ENCODE measurements at regions not wholly inside any gene's neighbourhood (a gene's known extent, or its start where the extent isn't known, plus 50 kb on each side); places are given as distances from the start of the nearest gene placed in this dataset.
A peak's percentile ranks its signal among the peaks of the same experiment; 100 is the strongest.

DNA sequence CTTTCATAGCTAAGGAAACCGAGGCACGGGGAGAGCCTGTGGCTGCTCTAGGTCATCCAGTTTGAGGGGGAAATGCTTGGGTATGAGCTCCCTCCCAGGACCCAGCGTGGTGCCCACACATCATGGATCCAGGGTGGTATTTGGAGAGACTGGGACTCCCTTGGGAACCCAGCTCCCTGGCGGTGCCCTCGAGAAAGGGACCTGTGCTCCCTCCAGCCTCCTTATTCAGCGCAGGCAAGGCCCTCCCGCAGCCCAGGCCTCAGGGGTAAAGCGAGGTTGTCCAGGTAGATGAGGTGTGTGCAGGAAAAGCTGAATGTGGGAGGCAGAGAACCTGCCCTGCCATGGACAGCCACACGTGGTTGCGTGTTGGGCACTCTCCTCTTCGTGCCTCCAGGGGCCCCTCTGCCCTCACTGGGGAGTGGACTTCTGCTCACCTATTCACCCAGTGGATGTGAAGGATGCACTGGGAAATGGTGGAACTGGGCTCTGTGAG lies 53.8 kb upstream of the GPR78 start:
- ATAC-seq (no peak), FAIRE-seq (no peak), DNase-seq (peak in 1 of 6 donors; percentile 33)
- Histone ChIP-seq H3K27me3 (no peaks in the 10 kb centered on the region), H3K36me3 (no peaks in the 10 kb centered on the region), H3K4me1 (no peaks in the 10 kb centered on the region), H3K4me3 (no peak overlapping the region), H3K27ac (no peak overlapping the region), H3K9me3 (no peaks in the 10 kb centered on the region)
- 69 to 79% methylated on average over 11 of the region's 11 CpGs for WGBS, 2 donors
- intact Hi-C loops (cut with DNase I) = no loop called here
- TF ChIP-seq, protein P1, sequence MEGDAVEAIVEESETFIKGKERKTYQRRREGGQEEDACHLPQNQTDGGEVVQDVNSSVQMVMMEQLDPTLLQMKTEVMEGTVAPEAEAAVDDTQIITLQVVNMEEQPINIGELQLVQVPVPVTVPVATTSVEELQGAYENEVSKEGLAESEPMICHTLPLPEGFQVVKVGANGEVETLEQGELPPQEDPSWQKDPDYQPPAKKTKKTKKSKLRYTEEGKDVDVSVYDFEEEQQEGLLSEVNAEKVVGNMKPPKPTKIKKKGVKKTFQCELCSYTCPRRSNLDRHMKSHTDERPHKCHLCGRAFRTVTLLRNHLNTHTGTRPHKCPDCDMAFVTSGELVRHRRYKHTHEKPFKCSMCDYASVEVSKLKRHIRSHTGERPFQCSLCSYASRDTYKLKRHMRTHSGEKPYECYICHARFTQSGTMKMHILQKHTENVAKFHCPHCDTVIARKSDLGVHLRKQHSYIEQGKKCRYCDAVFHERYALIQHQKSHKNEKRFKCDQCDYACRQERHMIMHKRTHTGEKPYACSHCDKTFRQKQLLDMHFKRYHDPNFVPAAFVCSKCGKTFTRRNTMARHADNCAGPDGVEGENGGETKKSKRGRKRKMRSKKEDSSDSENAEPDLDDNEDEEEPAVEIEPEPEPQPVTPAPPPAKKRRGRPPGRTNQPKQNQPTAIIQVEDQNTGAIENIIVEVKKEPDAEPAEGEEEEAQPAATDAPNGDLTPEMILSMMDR (IDR thresholded peaks at IDR 0.05) = no peak

DNA sequence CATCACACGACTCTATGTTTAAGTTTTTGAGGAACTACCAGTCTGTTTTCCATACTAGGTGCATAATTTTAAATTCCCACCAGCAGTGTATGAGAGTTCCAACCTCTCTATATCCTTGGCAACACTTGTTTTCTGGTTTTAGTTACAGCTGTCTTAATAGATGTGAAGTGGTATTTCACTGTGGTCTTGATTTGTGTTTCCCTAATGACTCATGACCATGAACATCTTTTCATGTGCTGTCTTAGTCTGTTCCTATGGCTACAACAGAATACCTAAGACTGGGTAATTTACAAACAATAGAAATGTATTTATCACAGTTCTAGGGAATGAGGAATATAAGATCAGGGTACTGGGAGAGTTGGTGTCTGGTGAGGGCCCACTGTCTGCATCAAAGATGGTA lies 51.5 kb upstream of the GPR78 start:
- WGBS, 2 donors = 76 to 97% methylated on average over 1 of the region's 1 CpG
- TF ChIP-seq, protein P1 (IDR thresholded peaks at IDR 0.05) = no peak
- H3K36me3 ChIP-seq = no peaks in the 10 kb centered on the region
- intact Hi-C loops (cut with DNase I) = no loop called here
- no peaks in the 10 kb centered on the region for H3K9me3 ChIP-seq
- no peak overlapping the region for H3K4me3 ChIP-seq
- no peaks in the 10 kb centered on the region for H3K27me3 ChIP-seq
- no peak overlapping the region for H3K27ac ChIP-seq
- DNase-seq (no peak), FAIRE-seq (no peak), ATAC-seq (no peak)
- peaks cover 0 to 6% (median 0%) of the 10 kb centered on the region in 3 donors for H3K4me1 ChIP-seq
